T-helper 17 cell (primary cell): ENCODE measurements at regions not wholly inside any gene's neighbourhood (a gene's known extent, or its start where the extent isn't known, plus 50 kb on each side); places are given as distances from the start of the nearest gene placed in this dataset.

Experiments
- ATAC-seq: fragments of 150-1000 bp; cut with Tn5 transposase; 2 replicates; pipeline ENCODE4 v1.10.0; 2021; ENCODE audit warnings: mild to moderate bottlenecking, moderate library complexity
- DNase-seq, 3 donors: peaks; one replicate each; pipeline versions ENCODE4 v3.0.0 to v3.0.0-alpha.2; 2020 to 2021
- H3K9me3 ChIP-seq: one replicate; pipeline ENCODE4 v1.7.0; 2013; ENCODE audit warnings: low read length, mild to moderate bottlenecking; ENCODE audit not compliant: control insufficient read depth, poor library complexity, severe bottlenecking
- H3K27ac Mint-ChIP-seq: one replicate; pipeline ENCODE4 v1.8.0; 2022; ENCODE audit warnings: mild to moderate bottlenecking, moderate library complexity, mixed read lengths
- H3K27me3 Mint-ChIP-seq: one replicate; pipeline ENCODE4 v1.8.0; 2022; ENCODE audit warnings: mixed read lengths
- H3K36me3 Mint-ChIP-seq: one replicate; pipeline ENCODE4 v1.8.0; 2022; ENCODE audit warnings: low read depth, mixed read lengths
- H3K4me1 Mint-ChIP-seq: one replicate; pipeline ENCODE4 v1.8.0; 2022; ENCODE audit warnings: mild to moderate bottlenecking, mixed read lengths
- H3K4me3 Mint-ChIP-seq: one replicate; pipeline ENCODE4 v1.8.0; 2022; ENCODE audit warnings: mild to moderate bottlenecking, moderate library complexity, mixed read lengths

- no peak overlapping the region for H3K27ac Mint-ChIP-seq
- ATAC-seq: peak; percentile 28
Measured at GRCh38 chr13:31056644-31057271, 104.9 kb downstream of the HSPH1 start.

DNA sequence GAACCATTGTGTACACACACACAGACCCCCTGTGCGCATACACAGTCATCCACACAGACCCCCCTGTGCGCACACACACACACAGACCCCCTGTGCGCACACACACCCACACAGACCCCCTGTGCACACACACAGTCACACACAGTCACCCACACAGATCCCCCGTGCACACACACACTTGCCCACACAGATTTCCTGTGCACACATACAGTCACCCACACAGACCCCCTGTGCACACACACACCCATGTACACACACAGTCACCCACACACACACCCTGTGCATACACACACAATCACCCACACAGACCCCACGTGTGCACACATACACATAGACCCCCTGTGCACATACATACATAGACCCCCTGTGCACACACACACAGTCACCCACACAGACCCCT is 106.1 kb downstream of the HSPH1 start:
- no peaks in the 10 kb centered on the region for H3K36me3 Mint-ChIP-seq
- DNase-seq (no peak), ATAC-seq (no peak)
- no peaks in the 10 kb centered on the region for H3K9me3 ChIP-seq
- no peak overlapping the region for H3K27ac Mint-ChIP-seq
- H3K4me1 Mint-ChIP-seq: peaks cover 12% of the 10 kb centered on the region
- H3K4me3 Mint-ChIP-seq: no peak overlapping the region
- peaks cover 17% of the 10 kb centered on the region for H3K27me3 Mint-ChIP-seq

More at GRCh38 chr13:31056644-31057271, 104.9 kb downstream of the HSPH1 start:
- no peak for DNase-seq
- no peak overlapping the region for H3K4me3 Mint-ChIP-seq
- peaks cover 11% of the 10 kb centered on the region for H3K27me3 Mint-ChIP-seq
- peaks cover 6% of the 10 kb centered on the region for H3K4me1 Mint-ChIP-seq
- no peaks in the 10 kb centered on the region for H3K9me3 ChIP-seq
- no peaks in the 10 kb centered on the region for H3K36me3 Mint-ChIP-seq

GRCh38 chr13:31054632-31055031 is 107.1 kb downstream of the HSPH1 start:
- H3K9me3 ChIP-seq: no peaks in the 10 kb centered on the region
- Mint-ChIP-seq H3K27ac (no peak overlapping the region), H3K4me1 (peaks cover 12% of the 10 kb centered on the region), H3K4me3 (no peak overlapping the region), H3K27me3 (peaks cover 25% of the 10 kb centered on the region), H3K36me3 (no peaks in the 10 kb centered on the region)
- ATAC-seq: no peak
- no peak for DNase-seq

DNA sequence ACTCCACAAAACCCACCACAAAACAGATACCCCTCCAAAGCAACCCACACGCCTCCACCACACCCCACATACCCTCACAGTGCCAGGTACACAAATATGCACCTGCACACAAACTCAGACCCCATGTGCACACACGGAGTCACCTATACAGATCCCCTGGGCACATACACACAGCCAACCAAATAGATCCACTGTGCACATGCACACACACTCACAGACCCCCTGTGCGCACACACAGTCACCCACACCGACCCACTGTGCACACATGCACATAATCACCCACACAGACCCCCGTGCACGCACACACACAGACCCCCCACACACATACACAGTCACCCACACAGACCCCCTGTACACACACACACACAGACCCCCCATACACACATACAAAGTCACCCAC is 107.8 kb downstream of the HSPH1 start:
- no peak overlapping the region for H3K27ac Mint-ChIP-seq
- no peak overlapping the region for H3K4me3 Mint-ChIP-seq
- H3K36me3 Mint-ChIP-seq: no peaks in the 10 kb centered on the region
- H3K9me3 ChIP-seq: no peaks in the 10 kb centered on the region
- ATAC-seq (no peak), DNase-seq (no peak)
- H3K27me3 Mint-ChIP-seq: peaks cover 25% of the 10 kb centered on the region
- peaks cover 12% of the 10 kb centered on the region for H3K4me1 Mint-ChIP-seq

DNA sequence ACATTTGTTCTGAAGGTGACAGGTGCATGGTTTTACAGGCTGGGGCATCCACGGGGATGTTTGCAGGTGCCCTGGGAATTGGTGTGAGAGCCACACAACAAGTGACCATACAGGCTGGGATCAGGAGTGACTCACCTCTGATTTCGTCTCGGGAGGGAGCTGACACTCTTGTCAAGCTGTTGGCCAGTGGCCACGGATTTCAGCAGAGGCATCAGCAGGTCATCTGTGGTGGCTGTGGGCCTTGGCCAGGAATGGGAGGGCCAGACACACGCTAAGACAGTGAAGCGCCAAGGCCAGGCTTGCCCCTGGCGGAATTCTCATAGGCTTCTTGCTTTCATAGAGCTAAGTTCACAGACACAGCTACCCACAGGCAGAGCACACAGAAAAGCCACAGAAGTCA is 108.6 kb downstream of the HSPH1 start:
- ATAC-seq: no peak
- no peak for DNase-seq
- Mint-ChIP-seq H3K4me3 (no peak overlapping the region), H3K27ac (no peak overlapping the region), H3K4me1 (peaks cover 12% of the 10 kb centered on the region), H3K36me3 (no peaks in the 10 kb centered on the region), H3K27me3 (peaks cover 25% of the 10 kb centered on the region)
- no peaks in the 10 kb centered on the region for H3K9me3 ChIP-seq

GRCh38 chr13:31052478-31052877 is 109.2 kb downstream of the HSPH1 start:
- DNase-seq (no peak), ATAC-seq (no peak)
- Mint-ChIP-seq H3K27me3 (peaks cover 25% of the 10 kb centered on the region), H3K36me3 (no peaks in the 10 kb centered on the region), H3K4me1 (peaks cover 12% of the 10 kb centered on the region), H3K4me3 (no peak overlapping the region), H3K27ac (no peak overlapping the region)
- H3K9me3 ChIP-seq: no peaks in the 10 kb centered on the region

GRCh38 chr13:31051999-31052398 is 109.7 kb downstream of the HSPH1 start:
- peaks cover 25% of the 10 kb centered on the region for H3K27me3 Mint-ChIP-seq
- peaks cover 12% of the 10 kb centered on the region for H3K4me1 Mint-ChIP-seq
- no peak overlapping the region for H3K27ac Mint-ChIP-seq
- H3K36me3 Mint-ChIP-seq: no peaks in the 10 kb centered on the region
- DNase-seq (no peak), ATAC-seq (no peak)
- H3K4me3 Mint-ChIP-seq: no peak overlapping the region
- H3K9me3 ChIP-seq: no peaks in the 10 kb centered on the region

GRCh38 chr13:31050486-31051400 is 111.0 kb downstream of the HSPH1 start:
- H3K9me3 ChIP-seq: no peaks in the 10 kb centered on the region
- ATAC-seq: no peak
- Mint-ChIP-seq H3K27ac (no peak overlapping the region), H3K4me1 (peaks cover 9% of the 10 kb centered on the region), H3K36me3 (no peaks in the 10 kb centered on the region), H3K4me3 (no peak overlapping the region), H3K27me3 (peaks cover 25% of the 10 kb centered on the region)
- no peak for DNase-seq

DNA sequence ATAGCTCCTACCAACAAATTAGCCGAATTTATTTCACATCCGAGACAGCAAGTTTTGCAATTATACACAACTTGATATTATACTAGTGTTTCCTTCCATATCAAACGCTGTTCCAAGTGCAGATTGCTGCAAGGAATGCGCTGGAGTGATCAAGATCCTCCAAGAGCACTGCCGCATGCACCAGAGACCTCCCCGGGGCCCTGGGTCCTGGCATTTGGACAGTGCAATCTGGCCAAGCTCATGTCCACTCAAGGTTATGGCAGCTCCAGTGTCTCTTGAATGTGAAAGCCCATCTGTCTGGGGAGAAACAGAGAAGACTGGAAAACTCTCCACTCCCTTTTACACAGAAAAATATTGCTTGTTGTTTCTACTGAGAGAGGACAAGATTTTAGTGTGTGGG is 111.9 kb downstream of the HSPH1 start:
- H3K4me3 Mint-ChIP-seq: no peak overlapping the region
- no peaks in the 10 kb centered on the region for H3K9me3 ChIP-seq
- DNase-seq (no peak), ATAC-seq (no peak)
- peaks cover 16% of the 10 kb centered on the region for H3K4me1 Mint-ChIP-seq
- H3K27me3 Mint-ChIP-seq: peaks cover 25% of the 10 kb centered on the region
- no peak overlapping the region for H3K27ac Mint-ChIP-seq
- no peaks in the 10 kb centered on the region for H3K36me3 Mint-ChIP-seq

GRCh38 chr13:31049083-31049482 is 112.6 kb downstream of the HSPH1 start:
- Mint-ChIP-seq H3K4me1 (peaks cover 22% of the 10 kb centered on the region), H3K36me3 (no peaks in the 10 kb centered on the region), H3K27ac (no peak overlapping the region), H3K4me3 (no peak overlapping the region), H3K27me3 (peaks cover 29% of the 10 kb centered on the region)
- no peaks in the 10 kb centered on the region for H3K9me3 ChIP-seq
- DNase-seq (no peak), ATAC-seq (no peak)

- Mint-ChIP-seq H3K27ac (no peak overlapping the region), H3K4me1 (peaks cover 22% of the 10 kb centered on the region), H3K4me3 (no peak overlapping the region), H3K27me3 (peaks cover 32% of the 10 kb centered on the region), H3K36me3 (no peaks in the 10 kb centered on the region)
- ATAC-seq (no peak), DNase-seq (no peak)
- H3K9me3 ChIP-seq: no peaks in the 10 kb centered on the region
Measured at GRCh38 chr13:31048521-31048920, 113.2 kb downstream of the HSPH1 start.

DNA sequence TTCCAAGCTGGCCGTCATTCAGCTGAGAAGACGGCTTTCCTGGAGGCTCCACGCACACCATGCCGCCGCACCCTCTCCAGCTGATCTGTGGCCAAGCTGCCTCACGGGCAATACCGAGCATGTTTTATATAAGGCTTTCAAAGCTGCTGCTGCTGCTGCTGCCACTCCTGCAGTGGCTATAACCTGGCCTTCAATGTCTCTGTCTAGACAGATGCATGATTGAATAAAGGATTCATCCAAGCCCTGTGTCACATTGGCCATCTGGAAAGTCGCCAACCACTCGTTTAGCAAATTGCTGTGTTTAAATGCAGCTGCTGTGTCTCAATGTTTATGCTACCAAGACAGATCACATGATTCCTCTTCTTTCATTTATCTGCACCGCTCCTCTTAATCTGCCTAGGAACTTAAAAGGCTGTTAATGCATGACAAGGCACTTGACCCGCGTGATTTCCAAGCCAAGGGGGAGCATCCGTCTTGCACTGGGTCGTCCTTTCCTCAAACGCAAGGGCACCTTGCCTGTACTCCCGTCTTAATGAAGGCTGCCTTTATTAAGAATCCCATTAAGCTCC is 114.3 kb downstream of the TEX26 start:
- H3K27me3 Mint-ChIP-seq: peaks cover 36% of the 10 kb centered on the region
- no peak for ATAC-seq
- no peaks in the 10 kb centered on the region for H3K36me3 Mint-ChIP-seq
- H3K4me1 Mint-ChIP-seq: peaks cover 26% of the 10 kb centered on the region
- no peaks in the 10 kb centered on the region for H3K9me3 ChIP-seq
- H3K4me3 Mint-ChIP-seq: no peak overlapping the region
- no peak for DNase-seq
- H3K27ac Mint-ChIP-seq: no peak overlapping the region

DNA sequence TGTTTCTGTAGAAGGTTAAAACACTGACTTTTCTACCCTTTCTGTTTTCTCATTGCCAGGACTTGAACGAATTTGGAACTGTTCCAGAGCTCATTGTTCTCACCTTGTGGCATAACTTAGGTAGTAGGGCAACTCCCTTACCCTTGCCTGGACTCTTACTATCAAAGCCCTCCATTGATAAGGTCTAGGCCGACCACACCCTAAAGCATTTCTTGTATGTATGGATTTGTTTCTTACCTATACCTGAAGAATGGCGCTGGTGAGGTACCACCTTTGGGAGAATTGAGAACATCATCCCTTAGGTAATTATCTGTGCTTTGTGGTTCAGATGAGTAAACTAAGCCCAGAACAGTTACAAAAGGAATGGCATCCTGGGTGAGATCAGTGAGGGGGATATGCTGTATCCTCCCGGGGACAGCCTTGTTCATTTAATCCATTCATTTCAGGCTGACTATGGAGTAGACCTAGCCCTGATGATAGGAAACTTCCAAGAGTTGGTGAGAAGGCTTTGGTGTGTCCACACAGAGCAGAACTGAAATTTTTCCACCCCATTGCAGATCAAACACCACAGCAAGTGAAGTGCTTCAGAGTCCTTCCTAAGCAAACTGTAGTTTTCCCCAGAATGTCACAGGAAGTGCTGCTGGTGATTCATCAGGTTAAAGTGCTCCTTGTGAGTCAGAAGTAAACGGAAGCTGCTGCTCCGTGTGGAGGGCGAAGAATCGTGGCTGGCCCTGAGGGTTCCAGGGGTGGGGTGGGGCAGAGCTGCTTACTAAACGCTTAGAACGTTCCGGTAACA is 113.0 kb downstream of the TEX26 start:
- Mint-ChIP-seq H3K4me3 (peak overlapping the region; percentile 66), H3K27ac (peak overlapping the region; percentile 72), H3K27me3 (peaks cover 23% of the 10 kb centered on the region), H3K36me3 (no peaks in the 10 kb centered on the region), H3K4me1 (peaks cover 18% of the 10 kb centered on the region)
- DNase-seq (peak in 1 of 3 donors; percentile 42), ATAC-seq (peak; percentile 61)
- H3K9me3 ChIP-seq: no peaks in the 10 kb centered on the region
